ENCODE measurements at regions not wholly inside any gene's neighbourhood (a gene's known extent, or its start where the extent isn't known, plus 50 kb on each side); places are given as distances from the start of the nearest gene placed in this dataset.

- H3K9me3 Mint-ChIP-seq = peaks cover 9% of the 10 kb centered on the region
These were observed 1101.3 kb downstream of the GRIK2 start for GRCh38 chr6:102494808-102495207.

DNA sequence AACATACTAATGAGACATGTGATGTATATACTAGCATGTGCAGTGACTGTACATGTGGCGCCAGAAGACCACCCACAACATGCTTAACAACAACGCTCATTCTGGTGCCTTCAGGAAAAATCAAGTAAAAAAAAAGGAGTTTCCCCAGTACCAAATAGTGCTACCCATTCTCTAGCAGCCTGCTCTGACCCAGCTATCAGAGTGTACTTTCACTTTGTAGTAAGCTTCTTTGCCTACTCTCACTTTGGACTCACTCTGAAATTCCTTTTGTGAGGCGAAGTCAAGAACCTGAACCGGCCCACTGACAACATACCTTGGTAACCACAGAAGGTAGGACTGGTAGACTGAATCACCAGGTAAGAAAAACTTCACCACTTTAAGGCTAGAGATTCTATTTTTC lies 1100.0 kb downstream of the GRIK2 start:
- no peaks in the 10 kb centered on the region for H3K27me3 Mint-ChIP-seq (ENCODE audit: low read depth)
- no peak overlapping the region for H3K4me3 Mint-ChIP-seq
- no peak overlapping the region for H3K27ac Mint-ChIP-seq
- H3K36me3 Mint-ChIP-seq (ENCODE audit: low read depth) = no peaks in the 10 kb centered on the region
- peaks cover 9% of the 10 kb centered on the region for H3K9me3 Mint-ChIP-seq
- no peaks in the 10 kb centered on the region for H3K4me1 Mint-ChIP-seq (ENCODE audit: low read depth)

More at GRCh38 chr6:102494808-102495207, 1101.3 kb downstream of the GRIK2 start:
- H3K27me3 Mint-ChIP-seq (ENCODE audit: low read depth) = no peaks in the 10 kb centered on the region
- no peak overlapping the region for H3K4me3 Mint-ChIP-seq
- no peak overlapping the region for H3K27ac Mint-ChIP-seq
- no peaks in the 10 kb centered on the region for H3K4me1 Mint-ChIP-seq (ENCODE audit: low read depth)
- H3K36me3 Mint-ChIP-seq (ENCODE audit: low read depth) = no peaks in the 10 kb centered on the region

- Mint-ChIP-seq H3K27ac (no peak overlapping the region), H3K27me3 (ENCODE audit: low read depth) (no peaks in the 10 kb centered on the region), H3K4me1 (ENCODE audit: low read depth) (no peaks in the 10 kb centered on the region), H3K4me3 (no peak overlapping the region), H3K36me3 (ENCODE audit: low read depth) (no peaks in the 10 kb centered on the region), H3K9me3 (peaks cover 5% of the 10 kb centered on the region)
These were observed 1095.2 kb downstream of the GRIK2 start for GRCh38 chr6:102488729-102489128.

DNA sequence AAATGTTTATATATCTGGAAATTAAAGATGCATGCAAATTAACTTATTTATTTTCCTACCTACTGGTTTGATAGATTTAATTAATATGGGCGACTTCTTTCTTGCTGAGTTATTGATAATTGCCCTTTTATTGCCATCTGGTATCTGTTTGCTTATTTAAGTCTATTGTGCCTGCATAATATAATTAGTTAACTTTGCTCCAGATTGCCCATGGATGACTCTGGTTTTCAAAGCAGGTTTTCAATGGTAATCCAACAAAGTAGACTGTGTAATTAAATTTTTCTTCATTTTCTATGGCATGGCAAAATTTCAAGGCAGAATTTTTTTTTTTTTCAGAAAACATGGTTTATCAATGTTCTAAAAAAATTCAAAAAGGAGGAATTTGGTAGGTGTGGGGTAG lies 1092.0 kb downstream of the GRIK2 start:
- Mint-ChIP-seq H3K36me3 (ENCODE audit: low read depth) (no peaks in the 10 kb centered on the region), H3K27me3 (ENCODE audit: low read depth) (no peaks in the 10 kb centered on the region), H3K4me1 (ENCODE audit: low read depth) (no peaks in the 10 kb centered on the region), H3K4me3 (no peak overlapping the region), H3K27ac (no peak overlapping the region), H3K9me3 (peaks cover 5% of the 10 kb centered on the region)

GRCh38 chr6:102474041-102474807 lies 1080.7 kb downstream of the GRIK2 start:
- Mint-ChIP-seq H3K36me3 (ENCODE audit: low read depth) (no peaks in the 10 kb centered on the region), H3K4me1 (ENCODE audit: low read depth) (no peaks in the 10 kb centered on the region), H3K9me3 (no peaks in the 10 kb centered on the region), H3K27me3 (ENCODE audit: low read depth) (no peaks in the 10 kb centered on the region), H3K27ac (no peak overlapping the region), H3K4me3 (no peak overlapping the region)

DNA sequence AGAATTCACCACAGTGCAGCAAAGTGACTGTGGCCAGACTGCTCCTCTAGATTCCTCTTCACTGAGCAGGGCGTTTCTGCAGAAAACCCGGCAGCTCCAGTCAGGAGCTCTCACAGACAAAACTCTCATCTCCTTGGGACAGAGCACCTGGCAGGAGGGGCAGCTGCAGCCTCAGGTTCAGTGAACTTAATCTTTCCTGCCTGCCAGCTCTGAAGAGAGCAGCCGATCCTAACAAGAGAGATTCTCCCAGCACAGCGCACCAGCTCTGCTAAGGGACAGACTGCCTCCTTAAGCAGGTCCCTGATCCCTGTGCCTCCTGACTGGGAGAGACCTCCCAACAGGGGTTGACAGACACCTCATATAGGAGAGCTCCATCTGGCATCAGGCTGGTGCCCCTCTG lies 1065.5 kb downstream of the GRIK2 start:
- H3K36me3 Mint-ChIP-seq (ENCODE audit: low read depth) = no peaks in the 10 kb centered on the region
- H3K4me3 Mint-ChIP-seq = no peak overlapping the region
- H3K9me3 Mint-ChIP-seq = peaks cover 5% of the 10 kb centered on the region
- H3K27ac Mint-ChIP-seq = no peak overlapping the region
- H3K27me3 Mint-ChIP-seq (ENCODE audit: low read depth) = no peaks in the 10 kb centered on the region
- H3K4me1 Mint-ChIP-seq (ENCODE audit: low read depth) = no peaks in the 10 kb centered on the region

GRCh38 chr6:102438171-102438570 lies 1044.7 kb downstream of the GRIK2 start:
- no peaks in the 10 kb centered on the region for H3K9me3 Mint-ChIP-seq
- H3K27me3 Mint-ChIP-seq (ENCODE audit: low read depth) = no peaks in the 10 kb centered on the region
- H3K36me3 Mint-ChIP-seq (ENCODE audit: low read depth) = no peaks in the 10 kb centered on the region
- H3K4me1 Mint-ChIP-seq (ENCODE audit: low read depth) = no peaks in the 10 kb centered on the region
- H3K4me3 Mint-ChIP-seq = no peak overlapping the region
- H3K27ac Mint-ChIP-seq = no peak overlapping the region

DNA sequence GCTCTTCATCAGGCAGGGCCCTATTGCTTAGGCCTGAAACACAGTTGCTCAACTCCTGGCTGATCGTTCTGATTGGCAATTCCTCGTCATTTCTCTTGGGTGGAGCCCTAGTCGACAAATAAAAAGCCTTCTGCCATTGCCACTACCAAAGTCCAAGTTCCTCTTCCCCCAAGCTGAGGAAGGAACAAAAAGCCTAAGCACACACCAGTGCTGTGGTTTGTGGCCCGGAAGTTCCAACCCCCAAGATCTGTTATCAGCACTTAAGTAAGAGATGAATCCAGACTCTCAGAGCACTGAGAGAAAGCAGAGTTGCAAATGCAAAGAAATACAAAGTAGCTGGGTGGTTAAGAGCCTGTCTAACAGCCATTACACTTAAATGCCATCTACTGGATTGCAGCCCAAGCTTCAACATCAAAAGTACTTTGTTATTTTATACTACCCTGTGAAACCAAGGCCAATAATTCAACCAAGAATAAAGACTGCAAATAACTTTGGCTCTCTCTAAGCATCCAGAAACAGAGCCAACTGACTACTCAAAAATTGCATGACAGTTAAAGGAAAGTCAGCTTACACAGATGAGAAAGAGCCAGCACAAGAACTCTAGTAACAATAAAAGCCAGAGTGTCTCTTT lies 1024.0 kb downstream of the GRIK2 start:
- H3K27me3 Mint-ChIP-seq (ENCODE audit: low read depth) = no peaks in the 10 kb centered on the region
- peaks cover 7% of the 10 kb centered on the region for H3K9me3 Mint-ChIP-seq
- H3K27ac Mint-ChIP-seq = no peak overlapping the region
- no peaks in the 10 kb centered on the region for H3K36me3 Mint-ChIP-seq (ENCODE audit: low read depth)
- H3K4me3 Mint-ChIP-seq = no peak overlapping the region
- H3K4me1 Mint-ChIP-seq (ENCODE audit: low read depth) = no peaks in the 10 kb centered on the region

DNA sequence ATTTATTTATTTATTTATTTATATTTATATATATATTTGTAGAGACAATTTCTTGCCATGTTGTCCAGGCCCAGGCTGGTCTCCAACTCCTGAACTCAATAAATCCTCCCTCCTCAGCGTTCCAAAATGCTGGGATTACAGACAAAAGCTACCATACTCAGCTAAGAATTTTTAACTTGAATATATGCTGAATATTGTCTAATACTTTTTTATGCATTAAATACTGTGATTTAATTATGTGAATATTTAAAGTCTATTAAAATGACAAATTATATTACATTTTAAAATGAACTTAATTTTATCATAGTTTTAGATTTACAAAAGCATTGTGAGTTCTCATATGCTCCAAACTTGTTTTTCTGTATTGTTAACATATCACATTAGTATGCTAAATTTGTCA lies 1022.4 kb downstream of the GRIK2 start:
- H3K36me3 Mint-ChIP-seq (ENCODE audit: low read depth) = no peaks in the 10 kb centered on the region
- H3K4me1 Mint-ChIP-seq (ENCODE audit: low read depth) = no peaks in the 10 kb centered on the region
- H3K9me3 Mint-ChIP-seq = peaks cover 7% of the 10 kb centered on the region
- no peak overlapping the region for H3K27ac Mint-ChIP-seq
- no peak overlapping the region for H3K4me3 Mint-ChIP-seq
- no peaks in the 10 kb centered on the region for H3K27me3 Mint-ChIP-seq (ENCODE audit: low read depth)

- Mint-ChIP-seq H3K27ac (no peak overlapping the region), H3K4me3 (no peak overlapping the region), H3K36me3 (ENCODE audit: low read depth) (no peaks in the 10 kb centered on the region), H3K4me1 (ENCODE audit: low read depth) (no peaks in the 10 kb centered on the region), H3K9me3 (peaks cover under 1% of the 10 kb centered on the region), H3K27me3 (ENCODE audit: low read depth) (no peaks in the 10 kb centered on the region)
These were observed 1018.3 kb downstream of the GRIK2 start for GRCh38 chr6:102411796-102412195.

GRCh38 chr6:102407886-102408741 lies 1014.6 kb downstream of the GRIK2 start:
- Mint-ChIP-seq H3K36me3 (ENCODE audit: low read depth) (no peaks in the 10 kb centered on the region), H3K27me3 (ENCODE audit: low read depth) (no peaks in the 10 kb centered on the region), H3K4me1 (ENCODE audit: low read depth) (no peaks in the 10 kb centered on the region), H3K4me3 (no peak overlapping the region), H3K27ac (no peak overlapping the region), H3K9me3 (peaks cover 4% of the 10 kb centered on the region)

- no peak overlapping the region for H3K4me3 Mint-ChIP-seq
- no peak overlapping the region for H3K27ac Mint-ChIP-seq
- H3K4me1 Mint-ChIP-seq (ENCODE audit: low read depth) = no peaks in the 10 kb centered on the region
- H3K27me3 Mint-ChIP-seq (ENCODE audit: low read depth) = no peaks in the 10 kb centered on the region
- H3K9me3 Mint-ChIP-seq = peaks cover 4% of the 10 kb centered on the region
- no peaks in the 10 kb centered on the region for H3K36me3 Mint-ChIP-seq (ENCODE audit: low read depth)
These were observed 1012.4 kb downstream of the GRIK2 start for GRCh38 chr6:102405860-102406259.

- Mint-ChIP-seq H3K27me3 (ENCODE audit: low read depth) (no peaks in the 10 kb centered on the region), H3K36me3 (ENCODE audit: low read depth) (no peaks in the 10 kb centered on the region), H3K4me1 (ENCODE audit: low read depth) (no peaks in the 10 kb centered on the region), H3K27ac (no peak overlapping the region), H3K4me3 (no peak overlapping the region), H3K9me3 (peaks cover 4% of the 10 kb centered on the region)
These were observed 1009.3 kb downstream of the GRIK2 start for GRCh38 chr6:102402635-102403329.

DNA sequence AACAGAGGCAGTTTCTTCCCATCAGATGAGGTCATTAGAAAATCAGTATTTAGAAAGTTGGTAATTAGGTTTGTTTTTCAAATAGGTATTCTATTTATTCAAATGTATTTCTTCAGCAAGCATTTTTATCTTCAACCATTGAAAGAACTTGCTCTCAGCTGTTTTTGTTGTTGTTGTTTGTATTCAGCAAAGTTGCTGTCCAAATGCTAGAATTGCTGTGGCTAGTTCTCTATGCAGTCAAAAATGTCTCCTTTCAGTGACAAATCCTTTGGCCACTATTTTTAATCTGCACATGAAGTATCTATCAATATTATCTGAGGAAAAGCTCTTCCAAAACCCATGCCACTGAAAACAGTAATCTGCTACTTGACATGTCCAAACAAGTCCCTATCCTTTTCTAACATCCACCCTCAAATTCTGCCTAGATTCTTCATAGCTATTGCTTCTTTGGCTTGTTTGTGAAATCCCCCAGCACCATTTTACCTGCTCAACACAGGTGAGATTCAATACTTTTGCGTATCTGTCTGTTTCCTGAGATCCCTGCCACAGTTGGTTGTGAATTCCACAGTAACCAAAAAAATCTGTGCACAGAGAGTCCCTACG lies 1005.4 kb downstream of the GRIK2 start:
- H3K4me3 Mint-ChIP-seq = no peak overlapping the region
- H3K27ac Mint-ChIP-seq = no peak overlapping the region
- H3K4me1 Mint-ChIP-seq (ENCODE audit: low read depth) = no peaks in the 10 kb centered on the region
- H3K9me3 Mint-ChIP-seq = peaks cover 4% of the 10 kb centered on the region
- no peaks in the 10 kb centered on the region for H3K27me3 Mint-ChIP-seq (ENCODE audit: low read depth)
- no peaks in the 10 kb centered on the region for H3K36me3 Mint-ChIP-seq (ENCODE audit: low read depth)

Data from T-helper 1 cell treated with Interleukin-12 subunit alpha and Interleukin-12 subunit beta and Interleukin-4 antibody, amounts not matched to agents 30 μg/mL and 1 μg/mL, for 36 hours (primary cell).